Panc1 (cell line): ENCODE measurements at regions not wholly inside any gene's neighbourhood (a gene's known extent, or its start where the extent isn't known, plus 50 kb on each side); places are given as distances from the start of the nearest gene placed in this dataset.

Source experiments
- ATAC-seq: fragments of 200-7000 bp; cut with Tn5 transposase; 2 replicates; pipeline ENCODE4 v1.9.1; 2020; ENCODE audit warnings: mild to moderate bottlenecking, moderate library complexity
- BruUV-seq: library from RNA; stranded (reverse); fragments of 400-500 nt; replicated peaks from 2 replicates; lab custom pipeline; 2021; lab: Mats Ljungman, UMichigan
- CTCF ChIA-PET: fragments of 300-600 bp; sonication (Branson Sonifier 250); formaldehyde crosslinking; loops from one replicate; lab custom pipeline; 2022; ENCODE audit warnings: antibody characterized with exemption; lab: Charles Lee
- POLR2A ChIA-PET: fragments of 300-600 bp; sonication (Branson Sonifier 250); formaldehyde crosslinking; loops from one replicate; lab custom pipeline; 2022; ENCODE audit warnings: antibody characterized with exemption; lab: Charles Lee
- DNase-seq: peaks from one replicate; pipeline ENCODE4 v3.0.0-alpha.2; 2010; ENCODE audit warnings: low read depth, low spot score
- H3K27ac ChIP-seq: 2 replicates; pipeline ENCODE4 v1.5.1; 2011; ENCODE audit warnings: mild to moderate bottlenecking, low read length, inconsistent platforms
- H3K27me3 ChIP-seq: fragments of 200-500 bp; sonication (Bioruptor generic); 2 replicates; pipeline ENCODE4 v1.6.0; 2014; ENCODE audit warnings: low read length, inconsistent platforms; ENCODE audit not compliant: control insufficient read depth, insufficient read depth
- H3K36me3 ChIP-seq: fragments of 200-500 bp; sonication (Bioruptor generic); 2 replicates; pipeline ENCODE4 v1.5.1; 2014; ENCODE audit warnings: inconsistent platforms, mild to moderate bottlenecking, low read length, moderate library complexity; ENCODE audit not compliant: control insufficient read depth, insufficient read depth
- H3K4me1 ChIP-seq: 2 replicates; pipeline ENCODE4 v1.5.1; 2011; ENCODE audit warnings: inconsistent platforms, mild to moderate bottlenecking, low read length, moderate library complexity; ENCODE audit not compliant: control insufficient read depth, insufficient read depth
- H3K4me3 ChIP-seq, 2 experiments: 2 replicates each; pipeline ENCODE4 v1.5.1; 2011 to 2012; ENCODE audit warnings: low read depth in 2 of 2, low read length in 2 of 2, mild to moderate bottlenecking in 2 of 2, inconsistent platforms in 1 of 2, moderate library complexity in 1 of 2
- H3K9me3 ChIP-seq: fragments of 200-500 bp; sonication (Bioruptor generic); 2 replicates; pipeline ENCODE4 v1.5.1; 2014; ENCODE audit warnings: low read depth, mild to moderate bottlenecking, inconsistent platforms, low read length, moderate library complexity; ENCODE audit not compliant: control insufficient read depth, insufficient read depth
- CTCF ChIP-seq: fragments of 450-650 bp; IDR thresholded peaks from 2 replicates; pipeline ENCODE4 v1.5.1; 2017; ENCODE audit warnings: mild to moderate bottlenecking
- POLR2AphosphoS5 ChIP-seq: IDR thresholded peaks from 2 replicates; pipeline ENCODE4 v1.6.1; 2012; ENCODE audit warnings: mild to moderate bottlenecking, low read depth, low read length, moderate library complexity
- REST ChIP-seq, 2 experiments: IDR thresholded peaks; 2 replicates each; pipeline ENCODE4 v1.6.1; 2011 to 2012; ENCODE audit warnings: low read depth in 2 of 2, control low read depth in 1 of 2, low read length in 1 of 2, mild to moderate bottlenecking in 1 of 2, moderate library complexity in 1 of 2; ENCODE audit not compliant: insufficient read depth in 1 of 2
- SIN3A ChIP-seq: IDR thresholded peaks from 2 replicates; pipeline ENCODE4 v1.6.1; 2012; ENCODE audit warnings: low read depth, mild to moderate bottlenecking, low read length, moderate library complexity, borderline replicate concordance; ENCODE audit not compliant: insufficient read depth
- TCF7L2 ChIP-seq: IDR thresholded peaks from 2 replicates; pipeline ENCODE4 v1.6.1; 2011; ENCODE audit warnings: mild to moderate bottlenecking, low read depth, low read length, inconsistent platforms
- in situ Hi-C: cut with HindIII; loops from 2 replicates; pipeline ENCODE4 v1.10.0; 2016; ENCODE audit warnings: low sequenced_read_pairs, low pct_unique_long_range_greater_than_20kb
- intact Hi-C: fragments of 100-400 bp; cut with micrococcal nuclease; formaldehyde crosslinking; loops from one replicate; pipeline ENCODE4 v1.10.0; 2022; ENCODE audit not compliant: unreplicated experiment

- ChIA-PET CTCF (no interaction called here), POLR2A (no interaction called here)
- H3K36me3 ChIP-seq: no peaks in the 10 kb centered on the region
- H3K9me3 ChIP-seq: no peaks in the 10 kb centered on the region
- H3K4me3 ChIP-seq: no peak overlapping the region
- H3K27me3 ChIP-seq: no peaks in the 10 kb centered on the region
- in situ Hi-C loops: no loop called here
- H3K27ac ChIP-seq: peak overlapping the region; percentile 62; the same call in 1 of the 2 replicates
- no TSS peak for BruUV-seq
- H3K4me1 ChIP-seq: peaks cover 17% of the 10 kb centered on the region
- DNase-seq (no peak), ATAC-seq (no peak)
- intact Hi-C loops: loop anchor here (10.0 kb wide), 1 partner anchor 865 kb away; no protein-coding TSS in a partner anchor
- no peak for TF ChIP-seq REST (IDR thresholded peaks at IDR 0.05; ENCODE audit: insufficient read depth in 1 of 2, low read depth in 2 of 2, low read length in 1 of 2)
- TF ChIP-seq POLR2AphosphoS5: no peak
- no peak for TF ChIP-seq SIN3A
- no peak for TF ChIP-seq TCF7L2
- TF ChIP-seq CTCF: no peak
These were observed 322.3 kb upstream of the TBL1XR1 start for GRCh38 chr3:177519588-177519987.

GRCh38 chr3:177521305-177521704, 324.0 kb upstream of the TBL1XR1 start:
- Histone ChIP-seq H3K27me3 (no peaks in the 10 kb centered on the region), H3K36me3 (no peaks in the 10 kb centered on the region), H3K4me3 (no peak overlapping the region), H3K4me1 (peaks cover 9% of the 10 kb centered on the region), H3K27ac (peak overlapping the region; percentile 2; the same call in 1 of the 2 replicates), H3K9me3 (no peaks in the 10 kb centered on the region)
- BruUV-seq: no TSS peak
- DNase-seq (no peak), ATAC-seq (no peak)
- ChIA-PET POLR2A (no interaction called here), CTCF (no interaction called here)
- in situ Hi-C loops: no loop called here
- intact Hi-C loops: no loop called here
- no peak for TF ChIP-seq SIN3A

GRCh38 chr3:177522051-177522450, 324.8 kb upstream of the TBL1XR1 start:
- ATAC-seq (no peak), DNase-seq (no peak)
- Histone ChIP-seq H3K4me3 (no peak overlapping the region), H3K27me3 (no peaks in the 10 kb centered on the region), H3K36me3 (no peaks in the 10 kb centered on the region), H3K9me3 (no peaks in the 10 kb centered on the region), H3K27ac (peak overlapping the region; percentile 2; the same call in 1 of the 2 replicates), H3K4me1 (peaks cover 2% of the 10 kb centered on the region; the same call in 1 of the 2 replicates)
- BruUV-seq: no TSS peak
- POLR2A ChIA-PET: no interaction called here
- intact Hi-C loops (no loop called here), in situ Hi-C loops (no loop called here)
- TF ChIP-seq SIN3A: no peak
- no peak for TF ChIP-seq POLR2AphosphoS5
- CTCF ChIA-PET: no interaction called here
